ENCODE measurements at regions not wholly inside any gene's neighbourhood (a gene's known extent, or its start where the extent isn't known, plus 50 kb on each side); places are given as distances from the start of the nearest gene placed in this dataset.

DNA sequence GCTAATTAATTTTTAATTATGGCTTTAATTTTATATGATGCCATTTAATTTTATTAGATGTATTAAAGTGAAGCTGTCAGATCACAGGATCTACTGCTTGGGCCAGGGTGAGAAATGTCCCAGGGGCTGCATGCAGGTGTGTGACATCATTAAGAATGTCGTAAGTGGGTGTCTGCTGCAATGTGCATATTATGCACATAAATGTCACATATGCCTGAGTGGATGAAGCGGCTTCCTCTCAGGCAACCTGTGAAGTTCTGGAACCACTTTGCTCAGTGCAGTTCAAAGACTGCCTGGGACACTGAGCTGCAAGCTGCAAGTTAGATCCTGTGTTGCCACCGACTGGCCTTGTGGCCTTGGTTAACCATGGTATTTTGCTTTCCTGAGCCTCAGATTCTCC is 355.0 kb downstream of the UQCRFS1 start:
- H3K4me3 ChIP-seq, result no peak overlapping the region
- no peak overlapping the region for H3K27ac ChIP-seq
- TF ChIP-seq TFCP2L1 (CRISPR knock-in tag; IDR thresholded peaks at IDR 0.05), result no peak
- no peak for TF ChIP-seq POLR2AphosphoS2 (conservative IDR thresholded peaks at IDR 0.05; ENCODE audit: low read length)
- TF ChIP-seq FOSL2 (IDR thresholded peaks at IDR 0.05), result no peak
- TF ChIP-seq FOSL2 (CRISPR knock-in tag; IDR thresholded peaks at IDR 0.05), result no peak
- no peak for TF ChIP-seq MYC (IDR thresholded peaks at IDR 0.05; ENCODE audit: borderline replicate concordance, low read length)
- TF ChIP-seq, protein P1, sequence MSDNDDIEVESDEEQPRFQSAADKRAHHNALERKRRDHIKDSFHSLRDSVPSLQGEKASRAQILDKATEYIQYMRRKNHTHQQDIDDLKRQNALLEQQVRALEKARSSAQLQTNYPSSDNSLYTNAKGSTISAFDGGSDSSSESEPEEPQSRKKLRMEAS (IDR thresholded peaks at IDR 0.05), result no peak
- TF ChIP-seq GATA3 (IDR thresholded peaks at IDR 0.05; ENCODE audit: borderline replicate concordance), result no peak
- TF ChIP-seq, protein P2, sequence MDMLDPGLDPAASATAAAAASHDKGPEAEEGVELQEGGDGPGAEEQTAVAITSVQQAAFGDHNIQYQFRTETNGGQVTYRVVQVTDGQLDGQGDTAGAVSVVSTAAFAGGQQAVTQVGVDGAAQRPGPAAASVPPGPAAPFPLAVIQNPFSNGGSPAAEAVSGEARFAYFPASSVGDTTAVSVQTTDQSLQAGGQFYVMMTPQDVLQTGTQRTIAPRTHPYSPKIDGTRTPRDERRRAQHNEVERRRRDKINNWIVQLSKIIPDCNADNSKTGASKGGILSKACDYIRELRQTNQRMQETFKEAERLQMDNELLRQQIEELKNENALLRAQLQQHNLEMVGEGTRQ (IDR thresholded peaks at IDR 0.05), result no peak
- TF ChIP-seq JUN (IDR thresholded peaks at IDR 0.05), result no peak
- no peak for TF ChIP-seq PHF8 (IDR thresholded peaks at IDR 0.05; ENCODE audit: borderline replicate concordance, low read depth)
- TF ChIP-seq CBX8 (IDR thresholded peaks at IDR 0.05), result no peak
- TF ChIP-seq EHMT2 (IDR thresholded peaks at IDR 0.05; ENCODE audit: low read depth), result no peak
- TF ChIP-seq FOXS1 (CRISPR knock-in tag; IDR thresholded peaks at IDR 0.05), result no peak
- TF ChIP-seq CHD2 (IDR thresholded peaks at IDR 0.05; ENCODE audit: low read length, partially characterized antibody), result no peak
- no peak overlapping the region for H3K4me2 ChIP-seq
- ATAC-seq (no peak), FAIRE-seq (no peak), DNase-seq (ENCODE audit: low read depth in 1 of 2, low spot score in 1 of 2) (no peak)
- peaks cover 9% of the 10 kb centered on the region; the same call in 2 of the 3 replicates for H3K9me3 ChIP-seq
- POLR2A ChIA-PET, result no interaction called here
- 13% methylated on average over 3 of the region's 3 CpGs for WGBS (ENCODE audit: missing lambda C conversion rate)
- CTCF ChIA-PET, result no interaction called here
- H3K4me1 ChIP-seq, result no peaks in the 10 kb centered on the region

DNA sequence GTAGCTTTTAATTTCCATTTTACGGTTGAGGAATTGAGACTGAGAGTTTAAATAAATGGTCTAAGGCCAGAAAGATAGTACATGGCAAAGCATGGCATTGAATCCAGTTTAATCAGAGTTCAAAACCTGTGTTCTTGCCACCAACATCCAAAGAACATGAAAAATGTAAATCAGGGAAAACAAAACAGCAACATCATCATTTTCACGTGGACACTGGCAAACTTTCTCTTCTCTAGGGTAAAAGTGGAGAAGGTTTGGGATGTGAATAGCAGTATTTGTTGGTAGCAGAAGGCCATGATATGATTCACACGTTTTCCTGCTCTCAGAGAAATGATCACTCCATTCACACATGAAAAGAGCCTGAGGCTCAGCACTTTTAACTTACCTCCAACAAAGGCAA is 357.7 kb downstream of the UQCRFS1 start:
- peak; percentile 68 for FAIRE-seq
- 6% methylated on average over 3 of the region's 3 CpGs for WGBS (ENCODE audit: missing lambda C conversion rate)

GRCh38 chr19:28847468-28847867 is 365.5 kb downstream of the UQCRFS1 start:
- no peaks in the 10 kb centered on the region for H3K4me1 ChIP-seq
- ChIA-PET CTCF (interaction anchor here (1.2 kb wide), 1 partner anchor 32 kb away, joined by 3 read pairs; no protein-coding TSS in a partner anchor), POLR2A (no interaction called here)
- H3K9me3 ChIP-seq, result peaks cover 11% of the 10 kb centered on the region
- WGBS (ENCODE audit: missing lambda C conversion rate), result 6% methylated on average over 4 of the region's 4 CpGs
- no peak overlapping the region for H3K4me3 ChIP-seq
- TF ChIP-seq NFE2L2 (conservative IDR thresholded peaks at IDR 0.05; ENCODE audit: low read length) (no peak), HOXB5 (CRISPR knock-in tag; IDR thresholded peaks at IDR 0.05) (no peak), MAZ (IDR thresholded peaks at IDR 0.05; ENCODE audit: borderline replicate concordance, low read depth, low read length) (no peak), CBX2 (IDR thresholded peaks at IDR 0.05; ENCODE audit: borderline replicate concordance, low read depth) (no peak), HOXB13 (CRISPR knock-in tag; IDR thresholded peaks at IDR 0.05; ENCODE audit: low read depth) (no peak), RNF2 (IDR thresholded peaks at IDR 0.05; ENCODE audit: borderline replicate concordance, low read depth) (no peak), RCOR1 (IDR thresholded peaks at IDR 0.05; ENCODE audit: low read depth, low read length) (no peak), MYC (IDR thresholded peaks at IDR 0.05; ENCODE audit: borderline replicate concordance, low read length) (no peak)
- TF ChIP-seq, protein P3, sequence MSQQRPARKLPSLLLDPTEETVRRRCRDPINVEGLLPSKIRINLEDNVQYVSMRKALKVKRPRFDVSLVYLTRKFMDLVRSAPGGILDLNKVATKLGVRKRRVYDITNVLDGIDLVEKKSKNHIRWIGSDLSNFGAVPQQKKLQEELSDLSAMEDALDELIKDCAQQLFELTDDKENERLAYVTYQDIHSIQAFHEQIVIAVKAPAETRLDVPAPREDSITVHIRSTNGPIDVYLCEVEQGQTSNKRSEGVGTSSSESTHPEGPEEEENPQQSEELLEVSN (IDR thresholded peaks at IDR 0.05; ENCODE audit: borderline replicate concordance, low read depth), result no peak
- ATAC-seq, result peak; percentile 35 to 54; a peak in 4 of 6 replicates
- no peak for FAIRE-seq
- DNase-seq (ENCODE audit: low read depth in 1 of 2, low spot score in 1 of 2), result peak in 1 of 2 experiments; percentile 29
- no peak overlapping the region for H3K4me2 ChIP-seq
- no peak overlapping the region for H3K27ac ChIP-seq

More for the DNA sequence above, 357.7 kb downstream of the UQCRFS1 start:
- TF ChIP-seq MAFK (IDR thresholded peaks at IDR 0.05; ENCODE audit: partially characterized antibody) (peak; percentile 90), FOSL2 (IDR thresholded peaks at IDR 0.05) (no peak), FOSL2 (CRISPR knock-in tag; IDR thresholded peaks at IDR 0.05) (no peak), RCOR1 (IDR thresholded peaks at IDR 0.05; ENCODE audit: low read depth, low read length) (no peak), ZNF302 (CRISPR knock-in tag; IDR thresholded peaks at IDR 0.05) (no peak), RNF2 (IDR thresholded peaks at IDR 0.05; ENCODE audit: borderline replicate concordance, low read depth) (no peak)
- Histone ChIP-seq H3K9me3 (peaks cover 14% of the 10 kb centered on the region), H3K27ac (no peak overlapping the region), H3K4me1 (no peaks in the 10 kb centered on the region), H3K4me2 (no peak overlapping the region), H3K4me3 (no peak overlapping the region)
- no peak for ATAC-seq
- DNase-seq (ENCODE audit: low read depth in 1 of 2, low spot score in 1 of 2), result no peak
- POLR2A ChIA-PET, result interaction anchor here (0.6 kb wide), 1 partner anchor 41 kb away, joined by 10 read pairs; no protein-coding TSS in a partner anchor
- CTCF ChIA-PET, result no interaction called here

Measured in A549 (cell line).